ENCODE measurements at regions not wholly inside any gene's neighbourhood (a gene's known extent, or its start where the extent isn't known, plus 50 kb on each side); places are given as distances from the start of the nearest gene placed in this dataset.

GRCh38 chr5:97834561-97834960, 651.5 kb upstream of the RIOK2 start:
- Histone ChIP-seq H3K4me3 (ENCODE audit: low read depth, low read length) (no peak overlapping the region), H3K27ac (ENCODE audit: extremely low read depth, low read depth, low read length) (no peak overlapping the region), H3K9me3 (ENCODE audit: control insufficient read depth, insufficient read depth, low read depth, low read length) (no peaks in the 10 kb centered on the region), H3K4me1 (ENCODE audit: control insufficient read depth, insufficient read depth, low read length) (peaks cover 7% of the 10 kb centered on the region; the same call in 1 of the 2 replicates), H3K36me3 (ENCODE audit: control insufficient read depth in 2 of 2, insufficient read depth in 1 of 2, low read length in 2 of 2) (no peaks in the 10 kb centered on the region)
- ChIA-PET POLR2A (no interaction called here), CTCF (no interaction called here)
- TF ChIP-seq ZBTB11 (tag by site-specific recombination; conservative IDR thresholded peaks at IDR 0.05; ENCODE audit: low read depth) (no peak), ZBTB20 (tag by site-specific recombination; IDR thresholded peaks at IDR 0.05) (no peak), ZNF324 (tag by site-specific recombination; IDR thresholded peaks at IDR 0.05) (no peak), PATZ1 (tag by site-specific recombination; IDR thresholded peaks at IDR 0.05) (no peak), ZNF561 (tag by site-specific recombination; IDR thresholded peaks at IDR 0.05; ENCODE audit: borderline replicate concordance) (no peak), ZNF274 (IDR thresholded peaks at IDR 0.05; ENCODE audit: low read length) (no peak), ZNF274 (tag by site-specific recombination; IDR thresholded peaks at IDR 0.05; ENCODE audit: borderline replicate concordance) (no peak), ZBTB44 (tag by site-specific recombination; IDR thresholded peaks at IDR 0.05) (no peak), ZNF350 (tag by site-specific recombination; IDR thresholded peaks at IDR 0.05) (no peak), ZNF558 (tag by site-specific recombination; IDR thresholded peaks at IDR 0.05) (no peak), ZNF664 (tag by site-specific recombination; IDR thresholded peaks at IDR 0.05) (no peak), ZNF670 (tag by site-specific recombination; IDR thresholded peaks at IDR 0.05; ENCODE audit: low read depth) (no peak), ZNF366 (tag by site-specific recombination; conservative IDR thresholded peaks at IDR 0.05) (no peak), ZNF488 (tag by site-specific recombination; IDR thresholded peaks at IDR 0.05) (no peak), YY2 (tag by site-specific recombination; IDR thresholded peaks at IDR 0.05) (no peak), SP2 (tag by site-specific recombination; IDR thresholded peaks at IDR 0.05) (no peak), ZNF248 (tag by site-specific recombination; IDR thresholded peaks at IDR 0.05) (no peak), ZNF600 (tag by site-specific recombination; IDR thresholded peaks at IDR 0.05) (no peak), ZNF354C (tag by site-specific recombination; IDR thresholded peaks at IDR 0.05; ENCODE audit: borderline replicate concordance, low read depth) (no peak)

- Histone ChIP-seq H3K4me3 (ENCODE audit: low read depth, low read length) (no peak overlapping the region), H3K36me3 (ENCODE audit: control insufficient read depth in 2 of 2, insufficient read depth in 1 of 2, low read length in 2 of 2) (no peaks in the 10 kb centered on the region), H3K27ac (ENCODE audit: extremely low read depth, low read depth, low read length) (no peak overlapping the region), H3K9me3 (ENCODE audit: control insufficient read depth, insufficient read depth, low read depth, low read length) (no peaks in the 10 kb centered on the region), H3K4me1 (ENCODE audit: control insufficient read depth, insufficient read depth, low read length) (peaks cover 7% of the 10 kb centered on the region; the same call in 1 of the 2 replicates)
- CTCF ChIA-PET: no interaction called here
- POLR2A ChIA-PET: no interaction called here
- TF ChIP-seq REPIN1 (tag by site-specific recombination; IDR thresholded peaks at IDR 0.05; ENCODE audit: low read depth) (no peak), GLIS2 (tag by site-specific recombination; IDR thresholded peaks at IDR 0.05) (no peak), ZBTB48 (tag by site-specific recombination; IDR thresholded peaks at IDR 0.05) (no peak), ZNF571 (tag by site-specific recombination; IDR thresholded peaks at IDR 0.05) (no peak), ZSCAN4 (tag by site-specific recombination; IDR thresholded peaks at IDR 0.05) (no peak), ZNF621 (tag by site-specific recombination; IDR thresholded peaks at IDR 0.05) (no peak), ZNF830 (tag by site-specific recombination; IDR thresholded peaks at IDR 0.05; ENCODE audit: low read depth) (no peak), ZFP37 (tag by site-specific recombination; IDR thresholded peaks at IDR 0.05) (no peak), ZFHX2 (tag by site-specific recombination; conservative IDR thresholded peaks at IDR 0.05) (no peak)
These were observed 652.1 kb upstream of the RIOK2 start for GRCh38 chr5:97835112-97835511.
